MM.1S (cell line): ENCODE measurements at regions not wholly inside any gene's neighbourhood (a gene's known extent, or its start where the extent isn't known, plus 50 kb on each side); places are given as distances from the start of the nearest gene placed in this dataset.

Experiments
- DNase-seq: peaks from one replicate; pipeline ENCODE4 v3.0.0-alpha.2; 2015
- H2AFZ ChIP-seq: fragments of 300-600 bp; sonication (generic); 2 replicates; pipeline ENCODE4 v1.6.0; 2016; ENCODE audit warnings: antibody characterized with exemption, low read length
- H3F3A ChIP-seq: fragments of 300-600 bp; sonication (generic); 2 replicates; pipeline ENCODE4 v1.6.1; 2016; ENCODE audit warnings: mild to moderate bottlenecking, antibody characterized with exemption, low read length, moderate library complexity, mixed read lengths; ENCODE audit not compliant: insufficient read depth
- H3K27ac ChIP-seq: fragments of 300-600 bp; sonication (generic); 2 replicates; pipeline ENCODE4 v1.5.1; 2016; ENCODE audit warnings: mild to moderate bottlenecking, low read length
- H3K27me3 ChIP-seq: fragments of 300-600 bp; sonication (generic); replicated peaks from 2 replicates; pipeline ENCODE4 v1.6.0; 2016; ENCODE audit warnings: low read length; ENCODE audit not compliant: insufficient read depth
- H3K36me3 ChIP-seq: fragments of 300-600 bp; sonication (generic); replicated peaks from 2 replicates; pipeline ENCODE4 v1.6.1; 2016; ENCODE audit warnings: mild to moderate bottlenecking, low read length, mixed read lengths; ENCODE audit not compliant: insufficient read depth
- H3K4me1 ChIP-seq: fragments of 300-600 bp; sonication (generic); 2 replicates; pipeline ENCODE4 v1.6.1; 2016; ENCODE audit warnings: low read length, mixed read lengths
- H3K4me2 ChIP-seq: fragments of 300-600 bp; sonication (generic); 2 replicates; pipeline ENCODE4 v1.6.0; 2016; ENCODE audit warnings: low read depth, low read length
- H3K4me3 ChIP-seq: fragments of 300-600 bp; sonication (generic); 2 replicates; pipeline ENCODE4 v1.5.1; 2016; ENCODE audit warnings: low read length, mixed read lengths
- H3K79me2 ChIP-seq: fragments of 300-600 bp; sonication (generic); 2 replicates; pipeline ENCODE4 v1.6.1; 2016; ENCODE audit warnings: mixed run types, low read length, mixed read lengths
- H3K9ac ChIP-seq: fragments of 300-600 bp; sonication (generic); 2 replicates; pipeline ENCODE4 v1.6.1; 2016; ENCODE audit warnings: low read length, mixed read lengths
- H3K9me2 ChIP-seq: fragments of 300-600 bp; sonication (generic); replicated peaks from 2 replicates; pipeline ENCODE4 v1.6.1; 2016; ENCODE audit warnings: mild to moderate bottlenecking, low read length, mixed read lengths; ENCODE audit not compliant: insufficient read depth
- H3K9me3 ChIP-seq: fragments of 300-600 bp; sonication (generic); replicated peaks from 2 replicates; pipeline ENCODE4 v1.6.1; 2016; ENCODE audit warnings: mild to moderate bottlenecking, low read length, mixed read lengths; ENCODE audit not compliant: insufficient read depth
- H4K20me1 ChIP-seq: fragments of 300-600 bp; sonication (generic); 2 replicates; pipeline ENCODE4 v1.6.1; 2016; ENCODE audit warnings: mild to moderate bottlenecking, low read length, moderate library complexity, mixed read lengths; ENCODE audit not compliant: insufficient read depth
- EZH2 ChIP-seq: fragments of 300-600 bp; sonication (generic); optimal IDR thresholded peaks from 2 replicates; pipeline ENCODE3; 2017; ENCODE audit warnings: low read depth, mild to moderate bottlenecking, antibody characterized with exemption, low read length, mixed read lengths
- EZH2phosphoT487 ChIP-seq: fragments of 300-600 bp; sonication (generic); IDR thresholded peaks from 2 replicates; pipeline ENCODE4 v1.6.1; 2018; ENCODE audit warnings: antibody characterized with exemption, low read length
- TF ChIP-seq, protein P1 (sequence below): fragments of 300-600 bp; sonication (generic); IDR thresholded peaks from 2 replicates; pipeline ENCODE4 v1.5.1; 2016; ENCODE audit warnings: antibody characterized with exemption, low read length, mixed read lengths

DNA sequence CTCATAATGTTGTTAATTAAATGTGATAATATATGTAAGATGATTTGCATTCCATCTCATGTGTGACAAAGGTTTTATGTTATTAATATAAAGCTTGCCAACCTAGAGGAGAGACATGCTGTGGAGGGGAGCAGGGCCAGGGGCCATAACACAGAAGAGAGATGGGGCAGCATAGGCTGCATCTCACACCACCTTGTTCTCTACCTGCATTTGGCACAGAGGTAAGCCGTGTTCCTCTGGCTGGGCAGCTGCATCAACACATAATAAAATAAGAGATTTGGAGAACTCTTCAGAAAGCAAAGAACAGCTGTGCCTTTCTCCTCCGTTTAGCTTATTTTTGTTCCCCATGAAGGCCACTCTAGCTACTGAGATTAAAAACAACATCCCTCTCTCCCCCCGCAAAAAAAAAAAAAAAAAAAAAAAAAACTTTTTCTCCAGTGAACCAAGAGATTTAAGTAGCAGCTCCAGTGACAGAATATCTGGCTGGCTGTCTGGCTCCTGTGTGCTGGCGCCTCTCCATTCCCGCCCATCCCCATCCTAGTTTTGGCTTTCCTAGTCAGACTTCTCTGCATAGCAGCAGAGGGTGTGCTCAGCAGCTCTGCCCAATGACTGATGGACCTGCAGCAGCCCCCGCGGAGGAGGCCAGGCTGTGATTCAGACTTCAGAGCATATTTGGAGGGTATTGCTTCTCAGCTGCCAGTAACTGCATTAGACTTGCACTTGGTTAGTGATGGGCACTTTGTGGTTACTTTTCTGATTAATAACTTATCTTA lies 52.2 kb upstream of the STXBP5L start:
- H3K79me2 ChIP-seq = no peaks in the 10 kb centered on the region
- no peak overlapping the region for H3K4me3 ChIP-seq
- H3K9me2 ChIP-seq = no peaks in the 10 kb centered on the region
- H3K9ac ChIP-seq = no peak overlapping the region
- TF ChIP-seq, protein P1, sequence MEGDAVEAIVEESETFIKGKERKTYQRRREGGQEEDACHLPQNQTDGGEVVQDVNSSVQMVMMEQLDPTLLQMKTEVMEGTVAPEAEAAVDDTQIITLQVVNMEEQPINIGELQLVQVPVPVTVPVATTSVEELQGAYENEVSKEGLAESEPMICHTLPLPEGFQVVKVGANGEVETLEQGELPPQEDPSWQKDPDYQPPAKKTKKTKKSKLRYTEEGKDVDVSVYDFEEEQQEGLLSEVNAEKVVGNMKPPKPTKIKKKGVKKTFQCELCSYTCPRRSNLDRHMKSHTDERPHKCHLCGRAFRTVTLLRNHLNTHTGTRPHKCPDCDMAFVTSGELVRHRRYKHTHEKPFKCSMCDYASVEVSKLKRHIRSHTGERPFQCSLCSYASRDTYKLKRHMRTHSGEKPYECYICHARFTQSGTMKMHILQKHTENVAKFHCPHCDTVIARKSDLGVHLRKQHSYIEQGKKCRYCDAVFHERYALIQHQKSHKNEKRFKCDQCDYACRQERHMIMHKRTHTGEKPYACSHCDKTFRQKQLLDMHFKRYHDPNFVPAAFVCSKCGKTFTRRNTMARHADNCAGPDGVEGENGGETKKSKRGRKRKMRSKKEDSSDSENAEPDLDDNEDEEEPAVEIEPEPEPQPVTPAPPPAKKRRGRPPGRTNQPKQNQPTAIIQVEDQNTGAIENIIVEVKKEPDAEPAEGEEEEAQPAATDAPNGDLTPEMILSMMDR = no peak
- no peak for TF ChIP-seq EZH2phosphoT487
- no peak for TF ChIP-seq EZH2
- H3K9me3 ChIP-seq = no peaks in the 10 kb centered on the region
- H3K27ac ChIP-seq = no peak overlapping the region
- no peaks in the 10 kb centered on the region for H3K4me1 ChIP-seq
- no peak overlapping the region for H3K4me2 ChIP-seq
- H4K20me1 ChIP-seq = no peaks in the 10 kb centered on the region
- no peak for DNase-seq
- no peak overlapping the region for H2AFZ ChIP-seq
- H3K36me3 ChIP-seq = no peaks in the 10 kb centered on the region
- H3F3A ChIP-seq = no peaks in the 10 kb centered on the region
- H3K27me3 ChIP-seq = no peaks in the 10 kb centered on the region
